ENCODE measurements at regions not wholly inside any gene's neighbourhood (a gene's known extent, or its start where the extent isn't known, plus 50 kb on each side); places are given as distances from the start of the nearest gene placed in this dataset.
"Not testable (repeated sequence)": the region's sequence is repeated elsewhere in the genome, so short reads cannot be mapped to it uniquely, and the experiment has no call there.

GRCh38 chr14:30017370-30017993 lies 89.8 kb upstream of the PRKD1 start:
- no peaks in the 10 kb centered on the region for H3K27me3 ChIP-seq (replicated peaks; ENCODE audit: control insufficient read depth, insufficient read depth, low read length)
- no peaks in the 10 kb centered on the region for H3K9me3 ChIP-seq (ENCODE audit: control insufficient read depth, low read length)
- peaks cover 6% of the 10 kb centered on the region for H3K4me1 ChIP-seq (ENCODE audit: control insufficient read depth, insufficient read depth, low read length)
- H3K9ac ChIP-seq (ENCODE audit: low read length) = no peak overlapping the region
- H3K36me3 ChIP-seq (ENCODE audit: control insufficient read depth, insufficient read depth, low read length, severe bottlenecking) = no peaks in the 10 kb centered on the region
- no peak for DNase-seq (ENCODE audit: low read depth)
- H3K4me3 ChIP-seq (ENCODE audit: low read length) = no peak overlapping the region

GRCh38 chr14:30020271-30020670 lies 92.6 kb upstream of the PRKD1 start:
- H3K27me3 ChIP-seq (replicated peaks; ENCODE audit: control insufficient read depth, insufficient read depth, low read length) = no peaks in the 10 kb centered on the region
- no peak overlapping the region for H3K4me3 ChIP-seq (ENCODE audit: low read length)
- H3K9me3 ChIP-seq (ENCODE audit: control insufficient read depth, low read length) = peaks cover 14% of the 10 kb centered on the region
- no peak overlapping the region for H3K9ac ChIP-seq (ENCODE audit: low read length)
- H3K36me3 ChIP-seq (ENCODE audit: control insufficient read depth, insufficient read depth, low read length, severe bottlenecking) = no peaks in the 10 kb centered on the region
- no peak for DNase-seq (ENCODE audit: low read depth)
- peaks cover 6% of the 10 kb centered on the region for H3K4me1 ChIP-seq (ENCODE audit: control insufficient read depth, insufficient read depth, low read length)

- Histone ChIP-seq H3K4me1 (ENCODE audit: control insufficient read depth, insufficient read depth, low read length) (peaks cover 5% of the 10 kb centered on the region), H3K4me3 (ENCODE audit: low read length) (no peak overlapping the region), H3K9ac (ENCODE audit: low read length) (no peak overlapping the region), H3K9me3 (ENCODE audit: control insufficient read depth, low read length) (peaks cover 14% of the 10 kb centered on the region), H3K36me3 (ENCODE audit: control insufficient read depth, insufficient read depth, low read length, severe bottlenecking) (no peaks in the 10 kb centered on the region), H3K27me3 (replicated peaks; ENCODE audit: control insufficient read depth, insufficient read depth, low read length) (no peaks in the 10 kb centered on the region)
- DNase-seq (ENCODE audit: low read depth) = no peak
Observed at GRCh38 chr14:30020687-30021086, 93.0 kb upstream of the PRKD1 start.

GRCh38 chr14:30023350-30023749 lies 95.7 kb upstream of the PRKD1 start:
- peaks cover 14% of the 10 kb centered on the region for H3K9me3 ChIP-seq (ENCODE audit: control insufficient read depth, low read length)
- H3K4me3 ChIP-seq (ENCODE audit: low read length); H3K4me1 ChIP-seq (ENCODE audit: control insufficient read depth, insufficient read depth, low read length); H3K27me3 ChIP-seq (replicated peaks; ENCODE audit: control insufficient read depth, insufficient read depth, low read length); H3K9ac ChIP-seq (ENCODE audit: low read length); DNase-seq (ENCODE audit: low read depth); H3K36me3 ChIP-seq (ENCODE audit: control insufficient read depth, insufficient read depth, low read length, severe bottlenecking): not testable (repeated sequence)

- no peak overlapping the region for H3K9ac ChIP-seq (ENCODE audit: low read length)
- no peak overlapping the region for H3K4me3 ChIP-seq (ENCODE audit: low read length)
- H3K36me3 ChIP-seq (ENCODE audit: control insufficient read depth, insufficient read depth, low read length, severe bottlenecking) = no peaks in the 10 kb centered on the region
- DNase-seq (ENCODE audit: low read depth) = no peak
- H3K27me3 ChIP-seq (replicated peaks; ENCODE audit: control insufficient read depth, insufficient read depth, low read length) = no peaks in the 10 kb centered on the region
- H3K4me1 ChIP-seq (ENCODE audit: control insufficient read depth, insufficient read depth, low read length) = no peaks in the 10 kb centered on the region
- H3K9me3 ChIP-seq (ENCODE audit: control insufficient read depth, low read length) = peaks cover 10% of the 10 kb centered on the region
Observed at GRCh38 chr14:30034152-30034551, 106.5 kb upstream of the PRKD1 start.

- Histone ChIP-seq H3K36me3 (ENCODE audit: control insufficient read depth, insufficient read depth, low read length, severe bottlenecking) (no peaks in the 10 kb centered on the region), H3K9me3 (ENCODE audit: control insufficient read depth, low read length) (no peaks in the 10 kb centered on the region), H3K9ac (ENCODE audit: low read length) (no peak overlapping the region), H3K27me3 (replicated peaks; ENCODE audit: control insufficient read depth, insufficient read depth, low read length) (no peaks in the 10 kb centered on the region), H3K4me1 (ENCODE audit: control insufficient read depth, insufficient read depth, low read length) (no peaks in the 10 kb centered on the region), H3K4me3 (ENCODE audit: low read length) (no peak overlapping the region)
- no peak for DNase-seq (ENCODE audit: low read depth)
Observed at GRCh38 chr14:30035361-30035760, 107.7 kb upstream of the PRKD1 start.

- Histone ChIP-seq H3K27me3 (replicated peaks; ENCODE audit: control insufficient read depth, insufficient read depth, low read length) (no peaks in the 10 kb centered on the region), H3K4me3 (ENCODE audit: low read length) (no peak overlapping the region), H3K9ac (ENCODE audit: low read length) (no peak overlapping the region), H3K36me3 (ENCODE audit: control insufficient read depth, insufficient read depth, low read length, severe bottlenecking) (no peaks in the 10 kb centered on the region), H3K9me3 (ENCODE audit: control insufficient read depth, low read length) (no peaks in the 10 kb centered on the region), H3K4me1 (ENCODE audit: control insufficient read depth, insufficient read depth, low read length) (no peaks in the 10 kb centered on the region)
- DNase-seq (ENCODE audit: low read depth) = no peak
Observed at GRCh38 chr14:30045720-30046119, 118.1 kb upstream of the PRKD1 start.

- H3K4me1 ChIP-seq (ENCODE audit: control insufficient read depth, insufficient read depth, low read length) = peaks cover 9% of the 10 kb centered on the region
Observed at GRCh38 chr14:30053103-30053502, 125.5 kb upstream of the PRKD1 start.

GRCh38 chr14:30054201-30054600 lies 126.6 kb upstream of the PRKD1 start:
- no peak overlapping the region for H3K9ac ChIP-seq (ENCODE audit: low read length)
- no peaks in the 10 kb centered on the region for H3K36me3 ChIP-seq (ENCODE audit: control insufficient read depth, insufficient read depth, low read length, severe bottlenecking)
- no peaks in the 10 kb centered on the region for H3K9me3 ChIP-seq (ENCODE audit: control insufficient read depth, low read length)
- peak; percentile 17 for DNase-seq (ENCODE audit: low read depth)
- no peaks in the 10 kb centered on the region for H3K27me3 ChIP-seq (replicated peaks; ENCODE audit: control insufficient read depth, insufficient read depth, low read length)
- H3K4me3 ChIP-seq (ENCODE audit: low read length) = no peak overlapping the region
- H3K4me1 ChIP-seq (ENCODE audit: control insufficient read depth, insufficient read depth, low read length) = peaks cover 9% of the 10 kb centered on the region

More at GRCh38 chr14:30053103-30053502, 125.5 kb upstream of the PRKD1 start:
- DNase-seq (ENCODE audit: low read depth) = no peak
- H3K9ac ChIP-seq (ENCODE audit: low read length) = no peak overlapping the region
- no peaks in the 10 kb centered on the region for H3K27me3 ChIP-seq (replicated peaks; ENCODE audit: control insufficient read depth, insufficient read depth, low read length)
- no peaks in the 10 kb centered on the region for H3K36me3 ChIP-seq (ENCODE audit: control insufficient read depth, insufficient read depth, low read length, severe bottlenecking)
- H3K4me3 ChIP-seq (ENCODE audit: low read length) = no peak overlapping the region
- no peaks in the 10 kb centered on the region for H3K9me3 ChIP-seq (ENCODE audit: control insufficient read depth, low read length)

- H3K36me3 ChIP-seq (ENCODE audit: control insufficient read depth, insufficient read depth, low read length, severe bottlenecking) = no peaks in the 10 kb centered on the region
- H3K4me1 ChIP-seq (ENCODE audit: control insufficient read depth, insufficient read depth, low read length) = peaks cover 9% of the 10 kb centered on the region
- H3K4me3 ChIP-seq (ENCODE audit: low read length) = no peak overlapping the region
- H3K9me3 ChIP-seq (ENCODE audit: control insufficient read depth, low read length) = no peaks in the 10 kb centered on the region
- no peak for DNase-seq (ENCODE audit: low read depth)
- no peaks in the 10 kb centered on the region for H3K27me3 ChIP-seq (replicated peaks; ENCODE audit: control insufficient read depth, insufficient read depth, low read length)
- no peak overlapping the region for H3K9ac ChIP-seq (ENCODE audit: low read length)
Observed at GRCh38 chr14:30058401-30058800, 130.8 kb upstream of the PRKD1 start.

GRCh38 chr14:30063746-30064145 lies 136.1 kb upstream of the PRKD1 start:
- Histone ChIP-seq H3K9ac (ENCODE audit: low read length) (no peak overlapping the region), H3K9me3 (ENCODE audit: control insufficient read depth, low read length) (no peaks in the 10 kb centered on the region)

GRCh38 chr14:30064454-30064853 lies 136.8 kb upstream of the PRKD1 start:
- Histone ChIP-seq H3K27me3 (replicated peaks; ENCODE audit: control insufficient read depth, insufficient read depth, low read length) (no peaks in the 10 kb centered on the region), H3K4me3 (ENCODE audit: low read length) (no peak overlapping the region), H3K4me1 (ENCODE audit: control insufficient read depth, insufficient read depth, low read length) (peaks cover 7% of the 10 kb centered on the region), H3K9me3 (ENCODE audit: control insufficient read depth, low read length) (no peaks in the 10 kb centered on the region), H3K36me3 (ENCODE audit: control insufficient read depth, insufficient read depth, low read length, severe bottlenecking) (no peaks in the 10 kb centered on the region), H3K9ac (ENCODE audit: low read length) (no peak overlapping the region)
- peak; percentile 68 for DNase-seq (ENCODE audit: low read depth)

More at GRCh38 chr14:30063746-30064145, 136.1 kb upstream of the PRKD1 start:
- Histone ChIP-seq H3K36me3 (ENCODE audit: control insufficient read depth, insufficient read depth, low read length, severe bottlenecking) (no peaks in the 10 kb centered on the region), H3K4me3 (ENCODE audit: low read length) (no peak overlapping the region), H3K4me1 (ENCODE audit: control insufficient read depth, insufficient read depth, low read length) (peaks cover 7% of the 10 kb centered on the region), H3K27me3 (replicated peaks; ENCODE audit: control insufficient read depth, insufficient read depth, low read length) (no peaks in the 10 kb centered on the region)
- DNase-seq (ENCODE audit: low read depth) = no peak
